Endodermal cell (in vitro differentiated cells): ENCODE measurements at regions not wholly inside any gene's neighbourhood (a gene's known extent, or its start where the extent isn't known, plus 50 kb on each side); places are given as distances from the start of the nearest gene placed in this dataset.

Source experiments
- DNase-seq: peaks from one replicate; pipeline ENCODE4 v3.0.0-alpha.2; 2017
- H3K27ac ChIP-seq: 2 replicates; pipeline ENCODE4 v1.5.1; 2013; ENCODE audit warnings: mild to moderate bottlenecking, low read depth, low read length, moderate library complexity
- H3K27me3 ChIP-seq: 2 replicates; pipeline ENCODE4 v1.6.1; 2013; ENCODE audit warnings: mild to moderate bottlenecking, low read length, moderate library complexity; ENCODE audit not compliant: insufficient read depth, control insufficient read depth, poor library complexity, severe bottlenecking
- H3K36me3 ChIP-seq: 2 replicates; pipeline ENCODE4 v1.7.0; 2013; ENCODE audit warnings: mild to moderate bottlenecking, low read length, moderate library complexity; ENCODE audit not compliant: control insufficient read depth, insufficient read depth
- H3K4me1 ChIP-seq: one replicate; pipeline ENCODE4 v1.7.0; 2013; ENCODE audit warnings: low read length; ENCODE audit not compliant: control insufficient read depth, insufficient read depth
- H3K4me3 ChIP-seq: 2 replicates; pipeline ENCODE4 v1.5.1; 2013; ENCODE audit warnings: mild to moderate bottlenecking, low read length, moderate library complexity
- H3K9ac ChIP-seq: 2 replicates; pipeline ENCODE4 v1.6.1; 2013; ENCODE audit warnings: mild to moderate bottlenecking, low read length, moderate library complexity; ENCODE audit not compliant: poor library complexity, severe bottlenecking; ENCODE audit errors: extremely low read depth
- H3K9me3 ChIP-seq: 2 replicates; pipeline ENCODE4 v1.6.1; 2013; ENCODE audit warnings: mild to moderate bottlenecking, low read length, moderate library complexity; ENCODE audit not compliant: control insufficient read depth
- H3K27ac Mint-ChIP-seq: 2 replicates; pipeline ENCODE4 v1.8.0; 2020; ENCODE audit warnings: mixed read lengths
- H3K27me3 Mint-ChIP-seq: 2 replicates; pipeline ENCODE4 v1.8.0; 2021; ENCODE audit warnings: mild to moderate bottlenecking, mixed read lengths; ENCODE audit not compliant: insufficient read depth
- H3K36me3 Mint-ChIP-seq: 2 replicates; pipeline ENCODE4 v1.8.0; 2020; ENCODE audit warnings: low read depth, mixed read lengths
- H3K4me1 Mint-ChIP-seq: 2 replicates; pipeline ENCODE4 v1.8.0; 2020; ENCODE audit warnings: mixed read lengths
- H3K4me3 Mint-ChIP-seq: 2 replicates; pipeline ENCODE4 v1.8.0; 2020; ENCODE audit warnings: mild to moderate bottlenecking, moderate library complexity, mixed read lengths
- H3K9me3 Mint-ChIP-seq: 2 replicates; pipeline ENCODE4 v1.8.0; 2020; ENCODE audit warnings: mild to moderate bottlenecking, mixed read lengths
- WGBS, 2 experiments: methylation state at CpG; one replicate each; pipeline versions ENCODE4 v1.1.5 to v1.1.7; 2013; ENCODE audit warnings: missing lambda C conversion rate in 2 of 2, mixed read lengths in 1 of 2; ENCODE audit not compliant: insufficient coverage in 1 of 2, insufficient read length in 1 of 2; 5-methylcytosine and 5-hydroxymethylcytosine counted together
- TF ChIP-seq, protein P1 (sequence below): fragments of 200-600 bp; sonication (generic); conservative IDR thresholded peaks from 2 replicates; pipeline ENCODE4 v1.5.0; 2021; ENCODE audit warnings: antibody characterized with exemption, mild to moderate bottlenecking

DNA sequence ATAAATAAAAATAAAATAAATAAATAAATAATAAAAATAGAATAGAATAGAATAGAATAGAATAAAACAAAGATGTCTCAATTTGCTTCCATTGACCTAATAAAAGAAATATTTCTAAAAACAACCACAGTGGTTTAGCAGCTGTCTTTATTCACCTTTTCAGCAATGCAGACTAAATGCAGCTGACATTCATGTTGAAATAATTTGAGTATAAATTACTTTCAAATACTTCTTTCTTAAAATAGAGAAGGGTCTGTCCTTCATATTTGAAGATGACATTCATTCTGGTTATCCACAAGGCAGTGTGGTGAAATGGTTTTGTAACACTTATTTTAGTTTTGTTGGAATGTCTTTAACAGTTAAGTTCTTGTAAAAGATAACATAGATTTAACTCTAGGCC is 469.4 kb downstream of the IRS1 start:
- H3K27me3 Mint-ChIP-seq: no peaks in the 10 kb centered on the region
- H3K27ac ChIP-seq: no peak overlapping the region
- H3K4me1 Mint-ChIP-seq: peaks cover 3% of the 10 kb centered on the region
- H3K9me3 Mint-ChIP-seq: no peaks in the 10 kb centered on the region
- H3K4me3 ChIP-seq: no peak overlapping the region
- H3K27me3 ChIP-seq: no peaks in the 10 kb centered on the region
- H3K36me3 ChIP-seq: no peaks in the 10 kb centered on the region
- peaks cover 4% of the 10 kb centered on the region for H3K4me1 ChIP-seq
- TF ChIP-seq, protein P1, sequence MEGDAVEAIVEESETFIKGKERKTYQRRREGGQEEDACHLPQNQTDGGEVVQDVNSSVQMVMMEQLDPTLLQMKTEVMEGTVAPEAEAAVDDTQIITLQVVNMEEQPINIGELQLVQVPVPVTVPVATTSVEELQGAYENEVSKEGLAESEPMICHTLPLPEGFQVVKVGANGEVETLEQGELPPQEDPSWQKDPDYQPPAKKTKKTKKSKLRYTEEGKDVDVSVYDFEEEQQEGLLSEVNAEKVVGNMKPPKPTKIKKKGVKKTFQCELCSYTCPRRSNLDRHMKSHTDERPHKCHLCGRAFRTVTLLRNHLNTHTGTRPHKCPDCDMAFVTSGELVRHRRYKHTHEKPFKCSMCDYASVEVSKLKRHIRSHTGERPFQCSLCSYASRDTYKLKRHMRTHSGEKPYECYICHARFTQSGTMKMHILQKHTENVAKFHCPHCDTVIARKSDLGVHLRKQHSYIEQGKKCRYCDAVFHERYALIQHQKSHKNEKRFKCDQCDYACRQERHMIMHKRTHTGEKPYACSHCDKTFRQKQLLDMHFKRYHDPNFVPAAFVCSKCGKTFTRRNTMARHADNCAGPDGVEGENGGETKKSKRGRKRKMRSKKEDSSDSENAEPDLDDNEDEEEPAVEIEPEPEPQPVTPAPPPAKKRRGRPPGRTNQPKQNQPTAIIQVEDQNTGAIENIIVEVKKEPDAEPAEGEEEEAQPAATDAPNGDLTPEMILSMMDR: no peak
- H3K9ac ChIP-seq: no peak overlapping the region
- no peak overlapping the region for H3K27ac Mint-ChIP-seq
- H3K4me3 Mint-ChIP-seq: no peak overlapping the region
- no peaks in the 10 kb centered on the region for H3K36me3 Mint-ChIP-seq
- H3K9me3 ChIP-seq: no peaks in the 10 kb centered on the region
- no peak for DNase-seq

DNA sequence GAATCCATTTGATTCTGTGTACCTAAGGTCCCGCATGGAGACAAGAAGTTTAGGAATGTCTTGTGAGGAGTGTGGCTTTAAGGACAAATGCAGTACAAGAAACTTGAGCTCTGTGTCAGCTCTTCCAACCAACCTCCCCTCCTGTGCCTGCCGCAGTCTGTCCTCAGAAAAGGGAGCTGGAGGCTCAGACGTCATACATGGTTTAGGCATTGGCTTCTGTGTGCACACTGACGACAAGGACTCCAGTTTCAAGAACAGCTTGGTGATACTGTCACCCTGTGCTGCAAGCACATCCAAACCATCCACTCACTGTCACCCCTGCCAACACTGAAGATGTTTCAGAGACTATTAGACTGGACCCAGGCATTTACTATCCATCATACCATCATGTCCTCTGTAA is 470.4 kb downstream of the IRS1 start:
- peaks cover 4% of the 10 kb centered on the region for H3K4me1 ChIP-seq
- no peak overlapping the region for H3K27ac ChIP-seq
- no peaks in the 10 kb centered on the region for H3K36me3 ChIP-seq
- Mint-ChIP-seq H3K4me3 (no peak overlapping the region), H3K36me3 (no peaks in the 10 kb centered on the region), H3K9me3 (no peaks in the 10 kb centered on the region), H3K27me3 (no peaks in the 10 kb centered on the region), H3K4me1 (peaks cover 3% of the 10 kb centered on the region), H3K27ac (no peak overlapping the region)
- DNase-seq: no peak
- no peak overlapping the region for H3K9ac ChIP-seq
- no peaks in the 10 kb centered on the region for H3K27me3 ChIP-seq
- no peaks in the 10 kb centered on the region for H3K9me3 ChIP-seq
- no peak overlapping the region for H3K4me3 ChIP-seq
- WGBS, 2 experiments: 71 to 82% methylated on average over 1 to 4 of the region's 4 CpGs
- TF ChIP-seq, protein P1: no peak

DNA sequence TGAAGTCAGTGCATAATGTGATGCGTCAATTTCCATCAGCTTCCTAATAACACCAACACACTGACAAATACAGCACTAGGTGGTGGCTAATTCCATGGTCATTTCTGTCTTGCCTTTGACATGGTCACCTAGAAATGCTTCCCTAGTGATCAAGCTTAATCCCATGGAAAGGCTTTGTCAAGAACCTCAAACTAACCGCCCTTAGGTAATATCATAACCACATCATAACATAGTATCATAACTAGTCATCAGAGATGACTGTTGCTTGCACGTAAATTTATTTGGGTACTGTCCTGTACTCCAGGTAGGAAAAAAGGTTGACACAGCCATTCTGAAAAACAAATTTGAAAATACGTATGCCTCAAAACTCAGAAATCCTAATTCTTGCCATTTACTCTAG is 471.8 kb downstream of the IRS1 start:
- Mint-ChIP-seq H3K9me3 (no peaks in the 10 kb centered on the region), H3K27me3 (no peaks in the 10 kb centered on the region), H3K27ac (no peak overlapping the region), H3K4me1 (peaks cover 3% of the 10 kb centered on the region), H3K4me3 (no peak overlapping the region), H3K36me3 (no peaks in the 10 kb centered on the region)
- Histone ChIP-seq H3K4me3 (no peak overlapping the region), H3K36me3 (no peaks in the 10 kb centered on the region), H3K27ac (no peak overlapping the region), H3K9ac (no peak overlapping the region), H3K9me3 (no peaks in the 10 kb centered on the region), H3K4me1 (peaks cover 4% of the 10 kb centered on the region), H3K27me3 (no peaks in the 10 kb centered on the region)
- DNase-seq: no peak
- TF ChIP-seq, protein P1: no peak
- WGBS, 2 experiments: 94 to 100% methylated on average over 1 to 4 of the region's 4 CpGs
